Activated CD8-positive, alpha-beta memory T cell treated with anti-CD3 and anti-CD28 coated beads for 24 hours (primary cell): ENCODE measurements at regions not wholly inside any gene's neighbourhood (a gene's known extent, or its start where the extent isn't known, plus 50 kb on each side); places are given as distances from the start of the nearest gene placed in this dataset.

Experiments
- DNase-seq: peaks from one replicate; pipeline ENCODE4 v3.0.0-alpha.2; 2020

GRCh38 chr4:26257850-26258249 is 63.0 kb upstream of the RBPJ start:
- DNase-seq, result no peak

GRCh38 chr4:26260571-26260970 is 60.2 kb upstream of the RBPJ start:
- DNase-seq, result no peak

GRCh38 chr4:26261405-26261804 is 59.4 kb upstream of the RBPJ start:
- DNase-seq, result no peak

GRCh38 chr4:26263165-26263564 is 57.6 kb upstream of the RBPJ start:
- no peak for DNase-seq

GRCh38 chr4:26264109-26264508 is 56.7 kb upstream of the RBPJ start:
- DNase-seq, result no peak

- no peak for DNase-seq
Measured at GRCh38 chr4:26267087-26267486, 53.7 kb upstream of the RBPJ start.

GRCh38 chr4:26268246-26268645 is 52.6 kb upstream of the RBPJ start:
- no peak for DNase-seq

GRCh38 chr4:26269038-26269437 is 51.8 kb upstream of the RBPJ start:
- no peak for DNase-seq
